Activated CD4-positive, alpha-beta T cell treated with anti-CD3 and anti-CD28 coated beads, Interleukin-2, Interleukin-6, amounts not matched to agents 100 ng/mL and 50 ng/mL, durations not matched to agents 16 hours and 8 hours (primary cell): ENCODE measurements at regions not wholly inside any gene's neighbourhood (a gene's known extent, or its start where the extent isn't known, plus 50 kb on each side); places are given as distances from the start of the nearest gene placed in this dataset.
A peak's percentile ranks its signal among the peaks of the same experiment; 100 is the strongest.

Experiments used
- DNase-seq: peaks from one replicate; pipeline ENCODE4 v3.0.0-alpha.2; 2020

- DNase-seq: no peak
These were observed 132.4 kb upstream of the LMO4 start for GRCh38 chr1:87196110-87196827.

- no peak for DNase-seq
These were observed 131.5 kb upstream of the LMO4 start for GRCh38 chr1:87197156-87197555.

- no peak for DNase-seq
These were observed 131.0 kb upstream of the LMO4 start for GRCh38 chr1:87197641-87198040.

DNA sequence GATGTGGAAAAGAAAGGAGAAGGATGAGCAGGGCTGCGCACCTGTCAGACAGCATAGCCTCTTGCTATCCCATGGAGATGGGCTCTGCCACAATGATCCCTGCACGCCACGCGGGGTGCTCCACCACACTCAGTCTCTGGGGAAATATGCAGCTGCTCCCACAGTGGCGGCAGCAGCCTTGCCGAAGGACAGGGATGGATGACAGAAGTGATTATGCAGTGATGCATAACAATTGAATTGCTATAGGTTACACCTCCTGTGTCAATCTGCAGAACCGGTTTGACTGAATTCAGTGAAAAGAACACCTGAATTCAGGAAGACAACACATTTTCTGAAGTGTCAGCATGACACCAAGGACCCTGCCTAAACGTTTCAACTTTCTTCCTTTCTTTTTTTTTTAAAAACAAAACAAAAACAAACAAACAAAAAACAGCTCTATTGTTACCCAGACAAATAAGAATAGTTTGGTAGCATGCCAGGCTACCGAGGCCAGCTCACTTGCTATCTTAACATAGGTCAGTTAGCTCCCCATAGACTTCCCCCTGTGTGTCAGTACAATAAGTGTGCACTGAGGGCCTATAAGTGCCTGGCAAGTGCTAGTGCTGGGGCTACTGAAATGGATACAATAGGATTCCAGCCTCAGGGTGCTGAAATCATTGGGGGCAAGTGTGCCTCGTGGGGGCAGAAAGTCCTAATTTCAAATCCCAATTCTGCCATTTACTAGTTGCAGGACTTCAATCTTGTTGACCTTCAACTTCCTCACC lies 127.6 kb upstream of the LMO4 start:
- DNase-seq: no peak

DNA sequence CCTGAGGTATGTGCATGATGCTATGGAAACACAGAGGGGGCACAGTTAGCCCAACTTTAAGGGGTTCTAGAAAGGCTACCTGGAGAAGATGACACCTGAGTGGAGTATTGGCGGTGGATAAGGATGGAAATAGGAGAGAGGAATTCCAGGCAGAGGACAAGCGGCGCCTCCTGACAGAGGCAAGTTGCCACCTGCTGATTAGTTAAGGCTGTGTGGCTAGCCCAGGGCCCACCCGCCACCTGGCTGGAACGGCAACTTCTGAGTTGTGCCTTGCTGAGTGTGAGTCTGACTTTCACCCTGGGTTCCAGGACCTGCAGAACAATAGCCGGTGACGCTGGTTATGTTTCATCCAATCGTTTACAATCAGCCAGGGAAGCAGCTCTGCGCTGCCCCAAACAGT lies 126.9 kb upstream of the LMO4 start:
- no peak for DNase-seq

DNA sequence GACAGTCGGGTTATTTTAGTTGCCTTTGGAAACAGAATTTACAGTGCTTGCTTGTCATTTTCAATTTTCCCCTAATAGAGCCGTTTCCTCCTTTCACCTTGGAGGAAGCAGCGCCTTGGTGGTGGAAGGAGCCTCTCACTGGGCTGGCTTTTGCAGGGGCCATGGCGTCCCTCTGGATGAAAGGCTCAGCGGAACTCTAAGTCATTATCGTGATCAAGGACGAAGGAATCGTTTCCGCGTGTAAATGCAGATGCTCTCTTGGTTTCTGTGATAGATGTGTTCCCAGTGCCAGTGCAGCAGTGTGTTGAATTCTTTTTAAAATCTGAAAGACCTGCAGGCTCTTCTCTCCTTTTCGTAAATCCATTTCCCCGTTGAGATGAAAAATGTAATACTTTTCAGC lies 126.2 kb upstream of the LMO4 start:
- no peak for DNase-seq

GRCh38 chr1:87202922-87203655 lies 125.6 kb upstream of the LMO4 start:
- DNase-seq: peak; percentile 2

DNA sequence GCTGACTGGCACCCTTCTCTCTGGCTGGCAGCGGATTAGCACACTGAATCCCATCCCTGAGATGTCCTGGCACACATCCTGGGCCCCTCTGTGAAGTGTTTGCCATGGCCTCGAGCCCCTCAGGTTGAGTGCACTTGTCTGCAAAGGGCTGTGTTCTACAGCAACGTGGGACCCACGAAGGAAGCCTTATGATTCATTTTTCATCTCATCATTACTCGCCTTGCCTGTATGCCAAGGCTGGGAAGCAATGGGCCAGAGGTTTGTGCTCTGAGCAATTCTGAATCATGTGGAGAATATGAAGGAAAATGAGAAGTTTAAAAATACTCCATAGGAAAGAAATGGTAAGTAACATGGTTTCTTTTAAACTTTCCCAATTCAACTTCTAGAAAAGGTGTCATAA lies 124.8 kb upstream of the LMO4 start:
- DNase-seq: no peak

- no peak for DNase-seq
These were observed 124.2 kb upstream of the LMO4 start for GRCh38 chr1:87204441-87204840.

- DNase-seq: no peak
These were observed 123.8 kb upstream of the LMO4 start for GRCh38 chr1:87204921-87205320.

- no peak for DNase-seq
These were observed 122.4 kb upstream of the LMO4 start for GRCh38 chr1:87206044-87206831.

DNA sequence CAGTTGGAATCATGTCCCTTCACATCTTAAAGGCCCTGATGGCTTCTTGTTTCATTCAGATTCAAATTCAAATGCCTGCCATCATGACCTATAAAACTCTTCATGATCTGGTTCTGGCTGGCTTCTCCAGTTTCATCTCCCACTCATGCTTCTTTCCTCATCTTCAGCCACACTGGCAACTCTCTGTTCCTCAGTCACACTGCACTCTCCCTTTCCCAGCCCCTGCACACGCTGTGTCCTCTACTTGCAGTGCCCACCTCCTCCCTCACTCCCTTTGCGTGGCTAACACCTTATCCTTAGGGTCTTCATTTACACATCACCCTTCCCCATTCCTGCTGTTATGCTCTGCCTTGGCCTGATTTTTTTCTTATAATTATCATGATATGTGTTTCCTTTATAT lies 120.6 kb upstream of the LMO4 start:
- no peak for DNase-seq

DNA sequence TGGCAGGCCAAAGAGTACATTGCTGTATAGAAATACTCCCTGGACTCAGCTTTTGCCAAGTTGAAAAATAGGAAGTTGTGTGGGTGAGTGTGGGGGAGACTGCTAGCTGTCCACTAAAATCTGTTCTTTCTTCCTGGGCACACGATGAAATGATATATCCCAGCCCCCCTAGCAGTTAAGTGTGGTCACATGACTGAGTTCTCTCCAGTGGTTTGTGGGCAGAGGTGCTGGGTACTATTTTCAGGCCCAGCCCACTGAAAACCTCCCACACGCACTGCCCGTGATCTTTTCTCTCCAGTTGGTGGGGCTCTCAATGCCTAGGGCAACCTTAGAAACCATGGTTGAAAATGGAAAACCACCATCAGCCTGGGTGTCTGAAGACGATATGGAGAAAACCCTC lies 119.7 kb upstream of the LMO4 start:
- no peak for DNase-seq

DNA sequence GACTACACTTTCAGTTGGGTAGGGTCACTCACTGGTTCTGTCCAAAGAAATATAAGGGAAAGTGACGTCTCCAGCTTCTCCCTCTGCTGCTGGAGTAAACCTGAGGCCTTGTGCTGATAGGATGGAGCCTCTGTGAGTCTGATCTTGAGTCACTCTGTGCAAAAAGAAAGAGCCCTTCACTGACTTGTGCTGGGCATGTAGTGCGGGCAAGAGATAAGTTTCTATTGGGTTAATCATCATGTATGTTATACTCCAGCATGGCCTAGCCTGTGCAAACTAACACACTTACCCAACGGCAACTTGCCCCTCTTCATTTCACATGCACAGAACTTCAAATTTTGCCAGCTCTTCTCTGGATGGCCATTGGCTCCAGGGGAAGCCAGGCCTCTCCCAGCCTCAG lies 118.5 kb upstream of the LMO4 start:
- DNase-seq: no peak

DNA sequence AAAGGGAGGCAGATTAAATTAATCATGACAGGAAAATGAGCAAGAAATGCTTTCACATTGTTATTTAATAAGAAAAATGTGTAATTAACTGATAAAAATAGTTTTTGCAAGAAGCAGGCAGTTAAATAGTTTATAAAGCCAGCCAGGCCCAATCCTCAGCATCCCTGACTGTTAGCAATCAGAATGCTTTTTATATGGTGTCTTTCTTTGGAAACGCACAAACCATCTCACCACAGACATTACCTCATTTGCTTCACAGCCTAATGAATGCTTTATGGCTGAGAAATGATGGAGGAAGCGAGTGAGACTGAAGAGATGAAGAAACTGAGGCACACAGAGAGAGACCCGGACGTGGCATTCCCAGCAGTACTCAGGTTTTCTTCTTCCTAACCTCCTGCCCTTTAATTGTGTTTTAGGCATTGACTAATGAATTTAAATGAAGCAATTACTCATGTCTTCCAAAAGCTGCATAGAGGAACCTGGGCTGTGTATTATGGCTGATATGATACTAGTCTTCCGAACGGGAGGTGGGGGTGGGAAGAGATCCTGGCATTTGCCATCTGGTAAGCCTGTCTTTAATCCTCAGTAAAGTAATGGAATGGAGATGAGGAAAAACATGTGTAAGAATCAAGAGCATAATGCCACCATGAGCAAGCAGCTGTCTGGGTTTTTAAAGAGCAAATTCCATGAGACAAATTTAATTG lies 116.1 kb upstream of the LMO4 start:
- DNase-seq: no peak

DNA sequence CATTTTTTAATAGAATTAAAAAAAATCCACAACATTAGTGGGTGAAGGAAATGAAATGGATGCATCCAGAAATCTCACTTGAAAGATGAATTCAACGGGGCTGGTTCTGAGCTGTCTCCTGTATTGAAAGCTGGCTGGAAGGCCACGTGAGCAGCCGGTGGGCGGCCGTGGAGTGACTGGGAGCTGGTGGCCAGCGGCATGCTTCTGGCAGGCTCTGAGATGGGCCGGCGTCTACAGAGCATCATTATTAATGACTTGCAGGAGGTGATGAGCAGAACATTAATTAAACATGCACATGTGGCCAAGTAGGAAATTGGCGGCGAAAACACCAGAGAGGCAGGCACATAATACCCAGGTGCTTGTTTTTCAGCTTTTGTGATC lies 115.6 kb upstream of the LMO4 start:
- DNase-seq: no peak

GRCh38 chr1:87215592-87215991 lies 113.1 kb upstream of the LMO4 start:
- no peak for DNase-seq

- DNase-seq: no peak
These were observed 110.1 kb upstream of the LMO4 start for GRCh38 chr1:87218618-87219017.

DNA sequence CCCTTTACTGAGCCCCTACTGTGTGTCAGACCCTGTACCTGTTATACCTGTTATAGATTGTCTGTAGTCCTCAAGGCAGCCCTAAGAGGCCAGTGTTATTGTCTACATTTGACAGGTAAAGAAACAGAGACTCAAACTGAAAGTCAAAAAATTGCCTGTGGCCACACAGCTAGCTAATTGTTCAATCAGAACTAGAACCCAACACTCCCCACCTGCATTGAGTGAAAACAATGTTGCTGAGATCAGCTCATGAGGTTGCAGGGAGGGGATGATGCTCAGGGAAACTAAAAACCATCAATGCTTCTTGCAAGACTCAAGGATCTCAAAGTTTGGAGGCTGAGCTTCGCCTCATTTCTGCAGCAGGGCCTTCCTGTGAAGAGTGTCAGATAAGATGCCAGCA lies 109.5 kb upstream of the LMO4 start:
- peak; percentile 17 for DNase-seq

DNA sequence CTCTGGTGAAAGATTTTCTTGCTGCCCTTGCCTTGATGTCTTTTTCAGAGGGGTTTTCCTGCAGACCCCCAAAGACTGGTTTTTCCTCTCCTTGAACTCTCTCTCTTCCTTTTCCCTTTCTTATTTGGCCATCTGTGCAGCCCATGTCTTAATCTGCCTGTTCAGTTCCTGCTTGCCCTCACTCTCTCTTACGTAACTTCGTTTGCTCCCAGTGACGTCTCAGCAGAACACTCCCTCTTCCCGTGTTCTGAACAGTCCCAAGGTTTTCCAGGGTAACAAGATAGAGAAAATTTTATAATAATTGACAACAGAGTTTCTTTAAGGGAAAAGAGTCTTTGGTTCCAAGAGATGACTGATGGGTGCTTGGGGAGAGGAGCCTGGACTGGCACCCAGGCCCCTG lies 109.1 kb upstream of the LMO4 start:
- no peak for DNase-seq

DNA sequence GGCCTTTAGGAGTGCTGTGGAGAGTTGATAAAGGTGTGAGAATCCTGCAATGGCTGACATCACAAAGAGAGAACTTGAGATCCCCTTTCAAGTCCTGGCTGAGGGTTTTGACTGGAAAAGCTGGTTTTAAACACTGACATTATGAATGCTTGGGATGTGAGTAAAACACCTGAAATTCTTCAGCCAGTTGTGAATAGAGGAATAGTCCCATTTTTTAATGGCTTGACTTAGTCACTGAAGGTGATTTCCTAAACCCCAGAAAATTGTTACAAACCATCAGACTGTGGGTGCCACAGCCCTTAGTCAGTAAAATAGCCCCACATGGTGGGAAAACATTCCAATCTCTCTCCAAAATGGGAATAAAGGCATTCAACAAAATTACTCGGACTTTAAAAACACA lies 107.7 kb upstream of the LMO4 start:
- no peak for DNase-seq

GRCh38 chr1:87224201-87224600 lies 104.5 kb upstream of the LMO4 start:
- DNase-seq: peak; percentile 54

GRCh38 chr1:87225171-87225570 lies 103.5 kb upstream of the LMO4 start:
- DNase-seq: no peak
